Keratinocyte (primary cell): ENCODE measurements at regions not wholly inside any gene's neighbourhood (a gene's known extent, or its start where the extent isn't known, plus 50 kb on each side); places are given as distances from the start of the nearest gene placed in this dataset.

ENCODE experiments used
- EZH2 ChIP-seq: IDR thresholded peaks from one replicate; pipeline ENCODE4 v1.6.1; 2012; ENCODE audit warnings: inconsistent platforms, mild to moderate bottlenecking, low read length, moderate library complexity
- TF ChIP-seq, protein P1 (sequence below), 3 experiments: IDR thresholded peaks in 1 of 3; conservative IDR thresholded peaks in 1 of 3; optimal IDR thresholded peaks in 1 of 3; 2 replicates in 2 of 3; 3 replicates in 1 of 3; pipeline versions ENCODE3 to v1.5.1; 2011; ENCODE audit warnings: low read length in 3 of 3, mild to moderate bottlenecking in 3 of 3, moderate library complexity in 2 of 3, control low read depth in 1 of 3, inconsistent platforms in 1 of 3; ENCODE audit not compliant: insufficient read depth in 2 of 3; ENCODE audit errors: extremely low read depth in 1 of 3

DNA sequence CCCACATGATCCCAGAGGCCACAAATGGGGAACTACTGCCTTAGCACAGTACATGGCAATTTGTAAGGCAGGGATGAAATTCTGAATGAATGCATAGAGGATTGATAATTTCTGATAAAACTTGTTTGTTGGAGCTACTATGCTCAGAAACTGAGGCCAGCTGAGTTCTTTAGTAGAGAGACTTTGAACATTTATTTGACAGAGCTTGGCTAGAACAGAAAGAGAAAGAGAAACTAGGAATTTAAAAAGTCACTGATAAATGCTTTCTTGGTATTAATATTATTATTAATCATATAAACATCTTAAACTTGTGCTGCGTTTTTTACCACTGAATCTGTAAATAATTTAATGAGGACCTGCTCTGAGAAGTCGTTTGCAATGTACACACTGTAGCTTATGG lies 923.7 kb upstream of the CNTNAP5 start:
- TF ChIP-seq, protein P1, sequence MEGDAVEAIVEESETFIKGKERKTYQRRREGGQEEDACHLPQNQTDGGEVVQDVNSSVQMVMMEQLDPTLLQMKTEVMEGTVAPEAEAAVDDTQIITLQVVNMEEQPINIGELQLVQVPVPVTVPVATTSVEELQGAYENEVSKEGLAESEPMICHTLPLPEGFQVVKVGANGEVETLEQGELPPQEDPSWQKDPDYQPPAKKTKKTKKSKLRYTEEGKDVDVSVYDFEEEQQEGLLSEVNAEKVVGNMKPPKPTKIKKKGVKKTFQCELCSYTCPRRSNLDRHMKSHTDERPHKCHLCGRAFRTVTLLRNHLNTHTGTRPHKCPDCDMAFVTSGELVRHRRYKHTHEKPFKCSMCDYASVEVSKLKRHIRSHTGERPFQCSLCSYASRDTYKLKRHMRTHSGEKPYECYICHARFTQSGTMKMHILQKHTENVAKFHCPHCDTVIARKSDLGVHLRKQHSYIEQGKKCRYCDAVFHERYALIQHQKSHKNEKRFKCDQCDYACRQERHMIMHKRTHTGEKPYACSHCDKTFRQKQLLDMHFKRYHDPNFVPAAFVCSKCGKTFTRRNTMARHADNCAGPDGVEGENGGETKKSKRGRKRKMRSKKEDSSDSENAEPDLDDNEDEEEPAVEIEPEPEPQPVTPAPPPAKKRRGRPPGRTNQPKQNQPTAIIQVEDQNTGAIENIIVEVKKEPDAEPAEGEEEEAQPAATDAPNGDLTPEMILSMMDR (optimal IDR thresholded peaks at IDR 0.05 in 1 of 3, IDR thresholded peaks at IDR 0.05 in 1 of 3, conservative IDR thresholded peaks at IDR 0.05 in 1 of 3; ENCODE audit: extremely low read depth in 1 of 3, insufficient read depth in 2 of 3, low read length in 3 of 3), result no peak
- TF ChIP-seq EZH2, result no peak
